ENCODE measurements at regions not wholly inside any gene's neighbourhood (a gene's known extent, or its start where the extent isn't known, plus 50 kb on each side); places are given as distances from the start of the nearest gene placed in this dataset.

DNA sequence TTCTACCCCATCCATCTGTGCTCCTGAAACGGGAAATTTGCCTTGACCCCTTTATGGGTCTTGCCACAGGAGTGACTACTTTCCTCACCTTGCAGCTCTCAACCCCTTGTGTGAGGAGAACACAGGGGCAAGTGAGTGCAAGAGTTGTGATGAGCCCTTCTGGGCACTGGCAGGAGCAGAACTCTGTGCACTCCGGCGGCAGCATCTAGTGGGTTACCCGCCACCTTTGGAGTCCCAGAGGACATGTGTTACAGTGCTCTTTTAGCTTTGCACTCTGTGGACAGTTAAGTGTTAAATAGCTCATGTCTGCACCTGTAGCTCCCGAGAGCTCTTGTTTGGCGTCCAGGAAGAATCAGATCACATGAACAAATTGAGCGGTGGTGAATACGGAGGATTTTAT lies 940.2 kb downstream of the GRIK2 start:
- TF ChIP-seq EZH2phosphoT487 (IDR thresholded peaks at IDR 0.05; ENCODE audit: borderline replicate concordance, low read length), result no peak
- TF ChIP-seq, protein P1, sequence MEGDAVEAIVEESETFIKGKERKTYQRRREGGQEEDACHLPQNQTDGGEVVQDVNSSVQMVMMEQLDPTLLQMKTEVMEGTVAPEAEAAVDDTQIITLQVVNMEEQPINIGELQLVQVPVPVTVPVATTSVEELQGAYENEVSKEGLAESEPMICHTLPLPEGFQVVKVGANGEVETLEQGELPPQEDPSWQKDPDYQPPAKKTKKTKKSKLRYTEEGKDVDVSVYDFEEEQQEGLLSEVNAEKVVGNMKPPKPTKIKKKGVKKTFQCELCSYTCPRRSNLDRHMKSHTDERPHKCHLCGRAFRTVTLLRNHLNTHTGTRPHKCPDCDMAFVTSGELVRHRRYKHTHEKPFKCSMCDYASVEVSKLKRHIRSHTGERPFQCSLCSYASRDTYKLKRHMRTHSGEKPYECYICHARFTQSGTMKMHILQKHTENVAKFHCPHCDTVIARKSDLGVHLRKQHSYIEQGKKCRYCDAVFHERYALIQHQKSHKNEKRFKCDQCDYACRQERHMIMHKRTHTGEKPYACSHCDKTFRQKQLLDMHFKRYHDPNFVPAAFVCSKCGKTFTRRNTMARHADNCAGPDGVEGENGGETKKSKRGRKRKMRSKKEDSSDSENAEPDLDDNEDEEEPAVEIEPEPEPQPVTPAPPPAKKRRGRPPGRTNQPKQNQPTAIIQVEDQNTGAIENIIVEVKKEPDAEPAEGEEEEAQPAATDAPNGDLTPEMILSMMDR (conservative IDR thresholded peaks at IDR 0.05; ENCODE audit: low read depth, low read length), result no peak
- TF ChIP-seq EZH2 (IDR thresholded peaks at IDR 0.05; ENCODE audit: low read length, unreplicated experiment), result no peak

Measured in PC-3 (cell line).